ENCODE measurements at regions not wholly inside any gene's neighbourhood (a gene's known extent, or its start where the extent isn't known, plus 50 kb on each side); places are given as distances from the start of the nearest gene placed in this dataset.

- H3K27ac Mint-ChIP-seq, result no peak overlapping the region
- TF ChIP-seq CTCF (IDR thresholded peaks at IDR 0.05; ENCODE audit: unreplicated experiment), result no peak
Observed at GRCh38 chr16:6656760-6657159, 675.9 kb upstream of the RBFOX1 start.

GRCh38 chr16:6646891-6647290 is 685.8 kb upstream of the RBFOX1 start:
- peaks cover 32% of the 10 kb centered on the region for H3K27me3 Mint-ChIP-seq (ENCODE audit: low read depth)
- no peak for TF ChIP-seq CTCF (IDR thresholded peaks at IDR 0.05; ENCODE audit: unreplicated experiment)
- H3K4me1 Mint-ChIP-seq, result no peaks in the 10 kb centered on the region
- H3K4me3 Mint-ChIP-seq, result no peak overlapping the region
- no peaks in the 10 kb centered on the region for H3K9me3 Mint-ChIP-seq
- no peaks in the 10 kb centered on the region for H3K36me3 Mint-ChIP-seq
- H3K27ac Mint-ChIP-seq, result no peak overlapping the region
- no peak for DNase-seq (ENCODE audit: low spot score in 2 of 2, unreplicated experiment in 2 of 2)

More at GRCh38 chr16:6656760-6657159, 675.9 kb upstream of the RBFOX1 start:
- DNase-seq (ENCODE audit: low spot score in 2 of 2, unreplicated experiment in 2 of 2), result no peak
- Mint-ChIP-seq H3K9me3 (peaks cover 8% of the 10 kb centered on the region), H3K4me1 (no peaks in the 10 kb centered on the region), H3K36me3 (no peaks in the 10 kb centered on the region), H3K27me3 (ENCODE audit: low read depth) (peaks cover 10% of the 10 kb centered on the region), H3K4me3 (no peak overlapping the region)

GRCh38 chr16:6645768-6646568 is 686.7 kb upstream of the RBFOX1 start:
- DNase-seq (ENCODE audit: low spot score in 2 of 2, unreplicated experiment in 2 of 2), result no peak
- H3K36me3 Mint-ChIP-seq, result no peaks in the 10 kb centered on the region
- H3K4me3 Mint-ChIP-seq, result no peak overlapping the region
- H3K27ac Mint-ChIP-seq, result no peak overlapping the region
- no peaks in the 10 kb centered on the region for H3K4me1 Mint-ChIP-seq
- peaks cover 40% of the 10 kb centered on the region for H3K27me3 Mint-ChIP-seq (ENCODE audit: low read depth)
- TF ChIP-seq CTCF (IDR thresholded peaks at IDR 0.05; ENCODE audit: unreplicated experiment), result no peak
- no peaks in the 10 kb centered on the region for H3K9me3 Mint-ChIP-seq

GRCh38 chr16:6644916-6645315 is 687.7 kb upstream of the RBFOX1 start:
- no peaks in the 10 kb centered on the region for H3K36me3 Mint-ChIP-seq
- H3K27ac Mint-ChIP-seq, result no peak overlapping the region
- peaks cover 47% of the 10 kb centered on the region for H3K27me3 Mint-ChIP-seq (ENCODE audit: low read depth)
- no peaks in the 10 kb centered on the region for H3K9me3 Mint-ChIP-seq
- H3K4me1 Mint-ChIP-seq, result no peaks in the 10 kb centered on the region
- H3K4me3 Mint-ChIP-seq, result no peak overlapping the region
- no peak for TF ChIP-seq CTCF (IDR thresholded peaks at IDR 0.05; ENCODE audit: unreplicated experiment)
- DNase-seq (ENCODE audit: low spot score in 2 of 2, unreplicated experiment in 2 of 2), result no peak

GRCh38 chr16:6643080-6643686 is 689.5 kb upstream of the RBFOX1 start:
- peaks cover 52% of the 10 kb centered on the region for H3K27me3 Mint-ChIP-seq (ENCODE audit: low read depth)
- TF ChIP-seq CTCF (IDR thresholded peaks at IDR 0.05; ENCODE audit: unreplicated experiment), result peak; percentile 99

More at GRCh38 chr16:6643080-6643686, 689.5 kb upstream of the RBFOX1 start:
- no peaks in the 10 kb centered on the region for H3K9me3 Mint-ChIP-seq
- DNase-seq (ENCODE audit: low spot score in 2 of 2, unreplicated experiment in 2 of 2), result peak in 1 of 2 experiments; percentile 73
- no peak overlapping the region for H3K27ac Mint-ChIP-seq
- H3K36me3 Mint-ChIP-seq, result no peaks in the 10 kb centered on the region
- H3K4me3 Mint-ChIP-seq, result no peak overlapping the region
- no peaks in the 10 kb centered on the region for H3K4me1 Mint-ChIP-seq
